ENCODE measurements at regions not wholly inside any gene's neighbourhood (a gene's known extent, or its start where the extent isn't known, plus 50 kb on each side); places are given as distances from the start of the nearest gene placed in this dataset.

GRCh38 chr2:34534341-34534740 is 935.2 kb upstream of the FAM98A start:
- Histone ChIP-seq H3K4ac (ENCODE audit: low read depth, low read length) (no peak overlapping the region), H3K79me1 (ENCODE audit: low read length) (no peaks in the 10 kb centered on the region), H3K36me3 (ENCODE audit: control insufficient read depth, insufficient read depth, low read length) (no peaks in the 10 kb centered on the region), H4K5ac (ENCODE audit: low read length) (no peak overlapping the region), H3K27me3 (ENCODE audit: insufficient read depth, low read length, poor library complexity) (no peaks in the 10 kb centered on the region), H2BK5ac (ENCODE audit: low read length) (no peak overlapping the region), H3K27ac (ENCODE audit: low read depth, low read length) (no peak overlapping the region), H3K4me3 (ENCODE audit: low read length) (no peak overlapping the region), H3K9ac (ENCODE audit: low read length) (no peak overlapping the region), H2BK120ac (ENCODE audit: low read depth, low read length) (no peak overlapping the region), H3K4me2 (ENCODE audit: low read length) (no peak overlapping the region), H3K4me1 (ENCODE audit: control insufficient read depth, low read depth, low read length) (no peaks in the 10 kb centered on the region), H3K23ac (ENCODE audit: low read length) (no peak overlapping the region), H3K18ac (ENCODE audit: low read length) (no peak overlapping the region), H4K8ac (ENCODE audit: low read depth, low read length) (no peak overlapping the region), H3K79me2 (ENCODE audit: control insufficient read depth, insufficient read depth, low read length) (no peaks in the 10 kb centered on the region), H2BK15ac (replicated peaks; ENCODE audit: low read depth) (no peak overlapping the region), H3K56ac (ENCODE audit: low read length) (no peak overlapping the region), H2AK5ac (ENCODE audit: low read length) (no peak overlapping the region)
- no CpG with 5 or more reads among the region's 1 CpG for WGBS (ENCODE audit: extremely low coverage, insufficient coverage, low lambda C conversion rate)
- no peak for DNase-seq

GRCh38 chr2:34533585-34534183 is 934.6 kb upstream of the FAM98A start:
- Histone ChIP-seq H3K18ac (ENCODE audit: low read length) (no peak overlapping the region), H2AK5ac (ENCODE audit: low read length) (no peak overlapping the region), H3K79me1 (ENCODE audit: low read length) (no peaks in the 10 kb centered on the region), H2BK120ac (ENCODE audit: low read depth, low read length) (no peak overlapping the region), H4K8ac (ENCODE audit: low read depth, low read length) (no peak overlapping the region), H3K27me3 (ENCODE audit: insufficient read depth, low read length, poor library complexity) (no peaks in the 10 kb centered on the region), H3K79me2 (ENCODE audit: control insufficient read depth, insufficient read depth, low read length) (no peaks in the 10 kb centered on the region), H2BK15ac (replicated peaks; ENCODE audit: low read depth) (no peak overlapping the region), H3K4me2 (ENCODE audit: low read length) (no peak overlapping the region), H3K4ac (ENCODE audit: low read depth, low read length) (no peak overlapping the region), H3K4me3 (ENCODE audit: low read length) (no peak overlapping the region), H2BK5ac (ENCODE audit: low read length) (no peak overlapping the region), H3K56ac (ENCODE audit: low read length) (no peak overlapping the region), H3K9ac (ENCODE audit: low read length) (no peak overlapping the region), H4K5ac (ENCODE audit: low read length) (no peak overlapping the region), H3K36me3 (ENCODE audit: control insufficient read depth, insufficient read depth, low read length) (no peaks in the 10 kb centered on the region), H3K27ac (ENCODE audit: low read depth, low read length) (no peak overlapping the region), H3K23ac (ENCODE audit: low read length) (no peak overlapping the region), H3K4me1 (ENCODE audit: control insufficient read depth, low read depth, low read length) (no peaks in the 10 kb centered on the region)
- no CpG with 5 or more reads among the region's 3 CpGs for WGBS (ENCODE audit: extremely low coverage, insufficient coverage, low lambda C conversion rate)
- no peak for DNase-seq

GRCh38 chr2:34529965-34530364 is 930.9 kb upstream of the FAM98A start:
- Histone ChIP-seq H2BK120ac (ENCODE audit: low read depth, low read length) (no peak overlapping the region), H3K4ac (ENCODE audit: low read depth, low read length) (no peak overlapping the region), H3K36me3 (ENCODE audit: control insufficient read depth, insufficient read depth, low read length) (no peaks in the 10 kb centered on the region), H3K27ac (ENCODE audit: low read depth, low read length) (no peak overlapping the region), H3K56ac (ENCODE audit: low read length) (no peak overlapping the region), H2AK5ac (ENCODE audit: low read length) (no peak overlapping the region), H3K79me1 (ENCODE audit: low read length) (no peaks in the 10 kb centered on the region), H3K23ac (ENCODE audit: low read length) (no peak overlapping the region), H2BK15ac (replicated peaks; ENCODE audit: low read depth) (no peak overlapping the region), H3K9ac (ENCODE audit: low read length) (no peak overlapping the region), H3K4me2 (ENCODE audit: low read length) (no peak overlapping the region), H3K4me1 (ENCODE audit: control insufficient read depth, low read depth, low read length) (no peaks in the 10 kb centered on the region), H3K27me3 (ENCODE audit: insufficient read depth, low read length, poor library complexity) (no peaks in the 10 kb centered on the region), H3K79me2 (ENCODE audit: control insufficient read depth, insufficient read depth, low read length) (no peaks in the 10 kb centered on the region), H4K8ac (ENCODE audit: low read depth, low read length) (no peak overlapping the region), H4K5ac (ENCODE audit: low read length) (no peak overlapping the region), H3K4me3 (ENCODE audit: low read length) (no peak overlapping the region), H2BK5ac (ENCODE audit: low read length) (no peak overlapping the region), H3K18ac (ENCODE audit: low read length) (no peak overlapping the region)
- no peak for DNase-seq
- no CpG with 5 or more reads among the region's 1 CpG for WGBS (ENCODE audit: extremely low coverage, insufficient coverage, low lambda C conversion rate)

GRCh38 chr2:34523958-34524514 is 924.9 kb upstream of the FAM98A start:
- Histone ChIP-seq H3K27ac (ENCODE audit: low read depth, low read length) (no peak overlapping the region), H3K9ac (ENCODE audit: low read length) (no peak overlapping the region), H3K4me1 (ENCODE audit: control insufficient read depth, low read depth, low read length) (no peaks in the 10 kb centered on the region), H3K36me3 (ENCODE audit: control insufficient read depth, insufficient read depth, low read length) (no peaks in the 10 kb centered on the region), H4K5ac (ENCODE audit: low read length) (no peak overlapping the region), H2BK15ac (replicated peaks; ENCODE audit: low read depth) (no peak overlapping the region), H3K79me2 (ENCODE audit: control insufficient read depth, insufficient read depth, low read length) (no peaks in the 10 kb centered on the region), H3K18ac (ENCODE audit: low read length) (no peak overlapping the region), H2BK5ac (ENCODE audit: low read length) (no peak overlapping the region), H4K8ac (ENCODE audit: low read depth, low read length) (no peak overlapping the region), H3K27me3 (ENCODE audit: insufficient read depth, low read length, poor library complexity) (no peaks in the 10 kb centered on the region), H3K79me1 (ENCODE audit: low read length) (no peaks in the 10 kb centered on the region), H3K56ac (ENCODE audit: low read length) (no peak overlapping the region), H2BK120ac (ENCODE audit: low read depth, low read length) (no peak overlapping the region), H3K4me3 (ENCODE audit: low read length) (no peak overlapping the region), H3K4ac (ENCODE audit: low read depth, low read length) (no peak overlapping the region), H2AK5ac (ENCODE audit: low read length) (no peak overlapping the region), H3K4me2 (ENCODE audit: low read length) (no peak overlapping the region), H3K23ac (ENCODE audit: low read length) (no peak overlapping the region)
- no peak for DNase-seq
- no CpG with 5 or more reads among the region's 3 CpGs for WGBS (ENCODE audit: extremely low coverage, insufficient coverage, low lambda C conversion rate)

- DNase-seq = no peak
- H4K5ac ChIP-seq (ENCODE audit: low read length) = no peak overlapping the region
- no peak overlapping the region for H2BK120ac ChIP-seq (ENCODE audit: low read depth, low read length)
- H3K4ac ChIP-seq (ENCODE audit: low read depth, low read length) = no peak overlapping the region
- H3K4me2 ChIP-seq (ENCODE audit: low read length) = no peak overlapping the region
- WGBS (ENCODE audit: extremely low coverage, insufficient coverage, low lambda C conversion rate) = no CpG with 5 or more reads among the region's 3 CpGs
- H3K9ac ChIP-seq (ENCODE audit: low read length) = no peak overlapping the region
- no peaks in the 10 kb centered on the region for H3K36me3 ChIP-seq (ENCODE audit: control insufficient read depth, insufficient read depth, low read length)
- no peak overlapping the region for H3K56ac ChIP-seq (ENCODE audit: low read length)
- no peak overlapping the region for H3K23ac ChIP-seq (ENCODE audit: low read length)
- no peaks in the 10 kb centered on the region for H3K27me3 ChIP-seq (ENCODE audit: insufficient read depth, low read length, poor library complexity)
- no peak overlapping the region for H2BK5ac ChIP-seq (ENCODE audit: low read length)
- no peak overlapping the region for H3K27ac ChIP-seq (ENCODE audit: low read depth, low read length)
- no peak overlapping the region for H2BK15ac ChIP-seq (replicated peaks; ENCODE audit: low read depth)
- no peak overlapping the region for H3K18ac ChIP-seq (ENCODE audit: low read length)
- H3K79me1 ChIP-seq (ENCODE audit: low read length) = no peaks in the 10 kb centered on the region
- no peaks in the 10 kb centered on the region for H3K4me1 ChIP-seq (ENCODE audit: control insufficient read depth, low read depth, low read length)
- H2AK5ac ChIP-seq (ENCODE audit: low read length) = no peak overlapping the region
- H3K79me2 ChIP-seq (ENCODE audit: control insufficient read depth, insufficient read depth, low read length) = no peaks in the 10 kb centered on the region
- no peak overlapping the region for H3K4me3 ChIP-seq (ENCODE audit: low read length)
- no peak overlapping the region for H4K8ac ChIP-seq (ENCODE audit: low read depth, low read length)
Measured at GRCh38 chr2:34519659-34520058, 920.6 kb upstream of the FAM98A start.

GRCh38 chr2:34498561-34498960 is 899.5 kb upstream of the FAM98A start:
- no peak for DNase-seq
- H2AK5ac ChIP-seq (ENCODE audit: low read length) = no peak overlapping the region
- H2BK15ac ChIP-seq (replicated peaks; ENCODE audit: low read depth) = no peak overlapping the region
- no peak overlapping the region for H3K9ac ChIP-seq (ENCODE audit: low read length)
- no peaks in the 10 kb centered on the region for H3K79me2 ChIP-seq (ENCODE audit: control insufficient read depth, insufficient read depth, low read length)
- H3K4me2 ChIP-seq (ENCODE audit: low read length) = no peak overlapping the region
- no peak overlapping the region for H4K8ac ChIP-seq (ENCODE audit: low read depth, low read length)
- H4K5ac ChIP-seq (ENCODE audit: low read length) = no peak overlapping the region
- H3K56ac ChIP-seq (ENCODE audit: low read length) = no peak overlapping the region
- H2BK120ac ChIP-seq (ENCODE audit: low read depth, low read length) = no peak overlapping the region
- no peaks in the 10 kb centered on the region for H3K27me3 ChIP-seq (ENCODE audit: insufficient read depth, low read length, poor library complexity)
- no peak overlapping the region for H3K27ac ChIP-seq (ENCODE audit: low read depth, low read length)
- H3K23ac ChIP-seq (ENCODE audit: low read length) = no peak overlapping the region
- WGBS (ENCODE audit: extremely low coverage, insufficient coverage, low lambda C conversion rate) = no CpG with 5 or more reads among the region's 1 CpG
- H3K36me3 ChIP-seq (ENCODE audit: control insufficient read depth, insufficient read depth, low read length) = no peaks in the 10 kb centered on the region
- H3K4ac ChIP-seq (ENCODE audit: low read depth, low read length) = no peak overlapping the region
- no peaks in the 10 kb centered on the region for H3K79me1 ChIP-seq (ENCODE audit: low read length)
- no peaks in the 10 kb centered on the region for H3K4me1 ChIP-seq (ENCODE audit: control insufficient read depth, low read depth, low read length)
- H3K4me3 ChIP-seq (ENCODE audit: low read length) = no peak overlapping the region
- no peak overlapping the region for H3K18ac ChIP-seq (ENCODE audit: low read length)
- H2BK5ac ChIP-seq (ENCODE audit: low read length) = no peak overlapping the region
